22Rv1 (cell line): ENCODE measurements at regions not wholly inside any gene's neighbourhood (a gene's known extent, or its start where the extent isn't known, plus 50 kb on each side); places are given as distances from the start of the nearest gene placed in this dataset.

Experiments used
- H3K27ac ChIP-seq: fragments of 450-650 bp; 2 replicates; pipeline ENCODE4 v1.5.1; 2017
- ZFX ChIP-seq: fragments of 450-650 bp; IDR thresholded peaks from 2 replicates; pipeline ENCODE4 v1.6.1; 2017; ENCODE audit warnings: antibody characterized with exemption, borderline replicate concordance
- TF ChIP-seq, protein P1 (sequence below): fragments of 450-650 bp; IDR thresholded peaks from 2 replicates; pipeline ENCODE4 v1.5.1; 2017; ENCODE audit warnings: mild to moderate bottlenecking

DNA sequence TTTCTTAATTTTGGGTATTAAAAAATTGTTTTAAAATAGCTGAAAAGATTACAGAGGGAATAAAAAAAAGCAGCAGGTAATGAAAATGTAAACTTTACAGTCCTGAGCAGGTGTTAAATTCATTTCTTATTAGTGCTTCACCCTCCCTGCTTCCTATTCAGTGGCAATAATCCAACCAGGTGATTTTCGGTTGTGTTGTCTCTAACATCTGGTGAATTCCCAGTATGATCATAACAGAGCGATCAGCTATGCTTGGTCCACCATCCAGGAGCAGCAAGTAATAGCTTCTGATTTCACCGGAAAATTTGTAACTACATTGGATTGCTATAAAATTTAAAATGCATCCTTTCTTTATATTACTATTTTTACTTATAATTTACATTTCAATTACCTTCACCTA, 673.1 kb downstream of the SOCS6 start:
- no peak for TF ChIP-seq ZFX
- TF ChIP-seq, protein P1, sequence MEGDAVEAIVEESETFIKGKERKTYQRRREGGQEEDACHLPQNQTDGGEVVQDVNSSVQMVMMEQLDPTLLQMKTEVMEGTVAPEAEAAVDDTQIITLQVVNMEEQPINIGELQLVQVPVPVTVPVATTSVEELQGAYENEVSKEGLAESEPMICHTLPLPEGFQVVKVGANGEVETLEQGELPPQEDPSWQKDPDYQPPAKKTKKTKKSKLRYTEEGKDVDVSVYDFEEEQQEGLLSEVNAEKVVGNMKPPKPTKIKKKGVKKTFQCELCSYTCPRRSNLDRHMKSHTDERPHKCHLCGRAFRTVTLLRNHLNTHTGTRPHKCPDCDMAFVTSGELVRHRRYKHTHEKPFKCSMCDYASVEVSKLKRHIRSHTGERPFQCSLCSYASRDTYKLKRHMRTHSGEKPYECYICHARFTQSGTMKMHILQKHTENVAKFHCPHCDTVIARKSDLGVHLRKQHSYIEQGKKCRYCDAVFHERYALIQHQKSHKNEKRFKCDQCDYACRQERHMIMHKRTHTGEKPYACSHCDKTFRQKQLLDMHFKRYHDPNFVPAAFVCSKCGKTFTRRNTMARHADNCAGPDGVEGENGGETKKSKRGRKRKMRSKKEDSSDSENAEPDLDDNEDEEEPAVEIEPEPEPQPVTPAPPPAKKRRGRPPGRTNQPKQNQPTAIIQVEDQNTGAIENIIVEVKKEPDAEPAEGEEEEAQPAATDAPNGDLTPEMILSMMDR, result no peak
- no peak overlapping the region for H3K27ac ChIP-seq

DNA sequence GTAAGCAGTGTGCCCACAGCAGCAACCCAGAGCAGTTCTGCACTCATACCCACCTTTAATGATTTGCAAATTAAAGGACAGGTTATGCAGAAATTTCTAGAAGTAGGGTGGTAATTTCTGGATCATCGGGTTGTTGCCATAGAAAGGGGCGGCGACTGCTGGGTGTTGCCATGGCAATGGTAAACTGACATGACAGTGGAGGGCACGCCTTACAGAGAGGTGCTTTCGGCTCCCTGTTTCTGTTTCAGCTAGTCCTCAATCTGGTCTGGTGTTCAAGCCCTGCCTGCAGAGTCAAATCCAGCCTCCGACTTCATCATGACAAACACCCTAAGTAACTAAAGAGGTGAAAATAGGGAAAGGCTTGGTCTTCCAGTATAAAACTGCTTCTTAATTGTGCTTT, 667.7 kb downstream of the SOCS6 start:
- no peak overlapping the region for H3K27ac ChIP-seq
- TF ChIP-seq, protein P1, result no peak
- TF ChIP-seq ZFX, result no peak

DNA sequence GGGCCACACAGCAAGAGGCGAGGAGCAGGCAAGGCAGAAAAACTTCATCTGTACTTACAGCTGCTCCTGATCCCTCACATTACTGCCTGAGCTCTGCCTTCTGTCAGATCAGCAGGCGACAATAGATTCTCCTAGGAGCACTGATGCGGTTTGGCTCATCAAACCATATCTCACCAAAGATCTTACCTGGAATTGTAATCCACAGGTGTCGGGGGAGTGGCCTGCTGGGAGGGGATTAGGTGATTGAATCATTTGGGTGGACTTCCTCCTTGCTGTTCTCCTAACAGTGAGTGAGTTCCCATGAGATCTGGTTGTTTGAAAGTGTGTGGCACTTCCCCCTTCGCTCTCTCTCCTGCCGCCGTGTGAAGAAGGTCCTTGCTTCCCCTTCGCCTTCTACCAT, 647.3 kb downstream of the SOCS6 start:
- H3K27ac ChIP-seq, result no peak overlapping the region
- TF ChIP-seq ZFX, result no peak
- TF ChIP-seq, protein P1, result no peak

DNA sequence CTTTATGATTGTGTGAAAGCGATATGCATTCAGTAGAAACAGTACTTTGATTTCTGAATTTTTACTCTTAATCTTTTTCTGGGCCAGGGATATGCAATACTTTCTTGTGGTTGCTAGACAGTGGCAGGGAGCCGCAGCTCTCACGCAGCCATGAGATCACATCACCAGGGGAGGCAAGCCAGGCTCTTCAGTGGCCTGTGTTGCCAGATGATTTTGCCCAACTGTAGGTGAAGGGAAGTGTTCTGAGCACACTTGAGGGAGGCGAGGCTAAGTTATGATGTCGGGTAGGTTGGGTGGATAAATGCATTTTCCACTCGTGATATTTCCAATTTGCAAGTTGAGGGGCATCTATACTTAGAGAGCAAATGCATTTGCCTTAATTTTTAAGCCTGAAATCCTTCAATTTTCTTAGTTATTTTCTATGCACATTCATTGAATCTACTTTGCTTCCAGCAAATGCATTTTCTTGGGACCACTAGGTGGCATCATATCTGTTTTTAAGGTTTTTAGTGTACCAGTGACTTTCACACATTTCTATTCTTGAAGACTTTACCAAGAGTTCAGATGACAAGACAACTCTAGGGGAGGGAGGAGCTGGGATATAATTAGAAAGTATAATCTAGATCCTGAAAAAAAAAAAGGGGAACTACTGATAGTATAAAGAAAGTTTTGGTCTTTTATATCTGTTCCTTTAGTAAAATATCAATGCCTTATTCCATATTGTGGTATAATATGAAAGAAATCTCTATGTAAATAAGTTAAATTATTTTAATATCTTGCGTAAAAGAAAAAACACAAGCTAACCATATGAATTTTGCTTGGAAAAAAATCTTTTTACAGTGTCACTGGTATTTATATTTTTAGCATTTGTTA, 643.3 kb downstream of the SOCS6 start:
- no peak overlapping the region for H3K27ac ChIP-seq
- TF ChIP-seq ZFX, result no peak
- TF ChIP-seq, protein P1, result peak; percentile 76

DNA sequence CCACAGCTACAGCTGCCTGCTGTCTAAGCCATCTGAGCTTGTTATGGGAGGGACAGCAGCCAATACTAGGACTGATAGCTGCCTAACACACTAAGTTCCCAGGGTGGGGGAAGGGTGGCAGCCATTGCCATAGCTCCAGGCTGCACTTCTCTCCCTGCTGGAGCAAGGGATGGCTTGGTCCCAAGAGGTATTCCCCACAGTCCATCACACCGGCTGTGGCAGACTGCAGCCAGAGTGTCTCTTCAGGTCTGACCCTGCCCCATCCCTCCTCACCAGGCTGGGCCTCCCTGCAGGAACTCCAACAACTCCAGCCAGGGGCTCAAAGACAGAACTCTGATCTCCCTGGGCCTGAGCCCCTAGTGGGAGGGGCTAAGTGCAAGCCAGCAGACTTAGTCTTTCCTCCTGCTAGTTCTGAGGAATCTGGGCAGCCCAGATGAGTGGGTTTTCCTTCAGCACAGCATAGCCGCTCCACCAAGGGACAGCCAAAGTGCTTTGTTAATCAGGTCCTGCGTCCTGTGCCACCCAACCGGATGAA, 632.1 kb downstream of the SOCS6 start:
- no peak for TF ChIP-seq ZFX
- TF ChIP-seq, protein P1, result no peak

DNA sequence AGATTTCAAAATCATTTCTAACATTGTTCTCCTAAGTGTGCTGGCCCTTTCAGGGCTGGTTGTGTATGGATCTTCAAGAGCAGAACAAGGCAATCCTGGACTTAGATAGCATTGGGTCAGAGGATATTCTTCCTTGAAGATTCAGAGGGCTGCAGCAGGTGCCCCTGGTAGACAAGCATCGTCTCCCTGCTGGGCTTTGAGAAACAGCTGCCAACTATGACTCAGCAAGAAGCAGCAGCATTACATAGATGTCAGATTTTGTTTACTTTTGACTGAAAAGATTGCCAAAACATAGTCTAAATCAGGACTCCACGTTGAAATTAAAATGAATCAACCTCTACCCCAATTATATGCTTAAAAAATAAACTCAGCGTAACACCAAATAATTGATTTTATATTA, 618.8 kb downstream of the SOCS6 start:
- TF ChIP-seq, protein P1, result no peak
- no peak for TF ChIP-seq ZFX
- H3K27ac ChIP-seq, result no peak overlapping the region

More for the DNA sequence above, 632.1 kb downstream of the SOCS6 start:
- no peak overlapping the region for H3K27ac ChIP-seq

DNA sequence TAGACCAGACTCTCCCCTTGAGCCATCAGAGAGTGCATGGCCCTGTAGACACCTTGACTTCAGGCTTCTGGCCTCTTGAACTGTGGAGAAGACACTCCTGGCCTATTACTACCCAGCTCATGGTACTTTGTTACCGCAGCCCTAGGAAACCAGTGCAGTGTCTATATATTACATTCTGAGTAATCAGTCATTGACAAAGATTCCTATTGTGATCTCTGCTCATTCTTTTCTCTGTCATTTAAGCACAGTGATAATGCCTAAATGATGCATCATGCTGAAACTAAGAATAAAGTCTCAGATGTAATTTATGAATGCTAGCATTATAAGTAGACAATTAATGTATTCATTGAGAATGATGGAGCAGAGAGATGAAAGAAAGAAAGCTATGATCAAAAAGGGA, 603.5 kb downstream of the SOCS6 start:
- no peak overlapping the region for H3K27ac ChIP-seq
- no peak for TF ChIP-seq ZFX
- TF ChIP-seq, protein P1, result no peak
